ENCODE measurements at regions not wholly inside any gene's neighbourhood (a gene's known extent, or its start where the extent isn't known, plus 50 kb on each side); places are given as distances from the start of the nearest gene placed in this dataset.

GRCh38 chr12:91364471-91365184, 182.0 kb upstream of the DCN start:
- DNase-seq = no peak
- Mint-ChIP-seq H3K36me3 (ENCODE audit: insufficient read depth) (no peaks in the 10 kb centered on the region), H3K9me3 (no peaks in the 10 kb centered on the region), H3K27me3 (peaks cover 2 to 30% of the 10 kb centered on the region in 2 donors), H3K4me3 (no peak overlapping the region), H3K27ac (no peak overlapping the region), H3K4me1 (ENCODE audit: low read depth in 2 of 2) (peaks cover 0 to 1% of the 10 kb centered on the region in 2 donors)
- no peak for ATAC-seq (replicated peaks)

- no peaks in the 10 kb centered on the region for H3K36me3 Mint-ChIP-seq (ENCODE audit: insufficient read depth)
- H3K9me3 Mint-ChIP-seq = no peaks in the 10 kb centered on the region
- no peak overlapping the region for H3K4me3 Mint-ChIP-seq
- DNase-seq (no peak), ATAC-seq (replicated peaks) (peak; percentile 43)
- peaks cover 7 to 23% of the 10 kb centered on the region in 2 donors for H3K27me3 Mint-ChIP-seq
- no peak overlapping the region for H3K27ac Mint-ChIP-seq
- H3K4me1 Mint-ChIP-seq (ENCODE audit: low read depth in 2 of 2) = no peaks in the 10 kb centered on the region
Observed at GRCh38 chr12:91361864-91362263, 179.2 kb upstream of the DCN start.

- Mint-ChIP-seq H3K4me1 (ENCODE audit: low read depth in 2 of 2) (no peaks in the 10 kb centered on the region), H3K27me3 (peaks cover 27 to 37% of the 10 kb centered on the region in 2 donors), H3K4me3 (no peak overlapping the region), H3K36me3 (ENCODE audit: insufficient read depth) (no peaks in the 10 kb centered on the region), H3K27ac (no peak overlapping the region), H3K9me3 (no peaks in the 10 kb centered on the region)
- ATAC-seq (replicated peaks) (no peak), DNase-seq (no peak)
Observed at GRCh38 chr12:91357381-91357780, 174.8 kb upstream of the DCN start.

- no peak overlapping the region for H3K4me3 Mint-ChIP-seq
- H3K36me3 Mint-ChIP-seq (ENCODE audit: insufficient read depth) = no peaks in the 10 kb centered on the region
- H3K4me1 Mint-ChIP-seq (ENCODE audit: low read depth in 2 of 2) = no peaks in the 10 kb centered on the region
- H3K27ac Mint-ChIP-seq = no peak overlapping the region
- DNase-seq (no peak), ATAC-seq (replicated peaks) (no peak)
- H3K9me3 Mint-ChIP-seq = no peaks in the 10 kb centered on the region
- peaks cover 33 to 43% of the 10 kb centered on the region in 2 donors for H3K27me3 Mint-ChIP-seq
Observed at GRCh38 chr12:91356405-91356804, 173.8 kb upstream of the DCN start.

- no peaks in the 10 kb centered on the region for H3K9me3 Mint-ChIP-seq
- DNase-seq = peak; percentile 5 to 38 (median 28)
Observed at GRCh38 chr12:91355150-91356006, 172.8 kb upstream of the DCN start.

GRCh38 chr12:91353266-91353665, 170.6 kb upstream of the DCN start:
- no peaks in the 10 kb centered on the region for H3K4me1 Mint-ChIP-seq (ENCODE audit: low read depth in 2 of 2)
- H3K27me3 Mint-ChIP-seq = peaks cover 38 to 51% of the 10 kb centered on the region in 2 donors
- no peak for ATAC-seq (replicated peaks)
- no peak overlapping the region for H3K27ac Mint-ChIP-seq
- H3K9me3 Mint-ChIP-seq = no peaks in the 10 kb centered on the region
- H3K36me3 Mint-ChIP-seq (ENCODE audit: insufficient read depth) = no peaks in the 10 kb centered on the region
- H3K4me3 Mint-ChIP-seq = no peak overlapping the region
- DNase-seq = no peak

More at GRCh38 chr12:91355150-91356006, 172.8 kb upstream of the DCN start:
- no peak overlapping the region for H3K27ac Mint-ChIP-seq
- H3K36me3 Mint-ChIP-seq (ENCODE audit: insufficient read depth) = no peaks in the 10 kb centered on the region
- ATAC-seq (replicated peaks) = peak; percentile 85
- no peaks in the 10 kb centered on the region for H3K4me1 Mint-ChIP-seq (ENCODE audit: low read depth in 2 of 2)
- peaks cover 33 to 40% of the 10 kb centered on the region in 2 donors for H3K27me3 Mint-ChIP-seq
- H3K4me3 Mint-ChIP-seq = no peak overlapping the region

- Mint-ChIP-seq H3K4me3 (no peak overlapping the region), H3K9me3 (no peaks in the 10 kb centered on the region), H3K27me3 (peaks cover 31 to 38% of the 10 kb centered on the region in 2 donors), H3K27ac (no peak overlapping the region), H3K36me3 (ENCODE audit: insufficient read depth) (no peaks in the 10 kb centered on the region), H3K4me1 (ENCODE audit: low read depth in 2 of 2) (no peaks in the 10 kb centered on the region)
- no peak for DNase-seq
- no peak for ATAC-seq (replicated peaks)
Observed at GRCh38 chr12:91349476-91349875, 166.9 kb upstream of the DCN start.

GRCh38 chr12:91347481-91348214, 165.0 kb upstream of the DCN start:
- no peak for DNase-seq
- no peak overlapping the region for H3K4me3 Mint-ChIP-seq
- H3K4me1 Mint-ChIP-seq (ENCODE audit: low read depth in 2 of 2) = no peaks in the 10 kb centered on the region
- peaks cover 31 to 36% of the 10 kb centered on the region in 2 donors for H3K27me3 Mint-ChIP-seq
- no peaks in the 10 kb centered on the region for H3K9me3 Mint-ChIP-seq
- no peaks in the 10 kb centered on the region for H3K36me3 Mint-ChIP-seq (ENCODE audit: insufficient read depth)
- no peak for ATAC-seq (replicated peaks)
- no peak overlapping the region for H3K27ac Mint-ChIP-seq

- Mint-ChIP-seq H3K4me3 (no peak overlapping the region), H3K9me3 (no peaks in the 10 kb centered on the region), H3K27ac (no peak overlapping the region), H3K4me1 (ENCODE audit: low read depth in 2 of 2) (no peaks in the 10 kb centered on the region), H3K36me3 (ENCODE audit: insufficient read depth) (no peaks in the 10 kb centered on the region), H3K27me3 (peaks cover 28 to 34% of the 10 kb centered on the region in 2 donors)
- DNase-seq (no peak), ATAC-seq (replicated peaks) (no peak)
Observed at GRCh38 chr12:91346827-91347226, 164.2 kb upstream of the DCN start.

- Mint-ChIP-seq H3K9me3 (no peaks in the 10 kb centered on the region), H3K36me3 (ENCODE audit: insufficient read depth) (no peaks in the 10 kb centered on the region)
Observed at GRCh38 chr12:91344408-91344807, 161.8 kb upstream of the DCN start.

GRCh38 chr12:91343010-91343409, 160.4 kb upstream of the DCN start:
- Mint-ChIP-seq H3K9me3 (no peaks in the 10 kb centered on the region), H3K4me1 (ENCODE audit: low read depth in 2 of 2) (no peaks in the 10 kb centered on the region), H3K27ac (no peak overlapping the region), H3K4me3 (no peak overlapping the region), H3K36me3 (ENCODE audit: insufficient read depth) (no peaks in the 10 kb centered on the region), H3K27me3 (peaks cover 23 to 44% of the 10 kb centered on the region in 2 donors)
- ATAC-seq (replicated peaks) (no peak), DNase-seq (no peak)

More at GRCh38 chr12:91344408-91344807, 161.8 kb upstream of the DCN start:
- Mint-ChIP-seq H3K27ac (no peak overlapping the region), H3K4me3 (no peak overlapping the region), H3K4me1 (ENCODE audit: low read depth in 2 of 2) (no peaks in the 10 kb centered on the region), H3K27me3 (peaks cover 27 to 47% of the 10 kb centered on the region in 2 donors)
- DNase-seq = no peak
- no peak for ATAC-seq (replicated peaks)

- ATAC-seq (replicated peaks) (no peak), DNase-seq (no peak)
- no peak overlapping the region for H3K27ac Mint-ChIP-seq
- no peaks in the 10 kb centered on the region for H3K9me3 Mint-ChIP-seq
- no peaks in the 10 kb centered on the region for H3K4me1 Mint-ChIP-seq (ENCODE audit: low read depth in 2 of 2)
- no peak overlapping the region for H3K4me3 Mint-ChIP-seq
- peaks cover 25 to 27% of the 10 kb centered on the region in 2 donors for H3K27me3 Mint-ChIP-seq
- H3K36me3 Mint-ChIP-seq (ENCODE audit: insufficient read depth) = no peaks in the 10 kb centered on the region
Observed at GRCh38 chr12:91339106-91339505, 156.5 kb upstream of the DCN start.

- no peak for ATAC-seq (replicated peaks)
- no peak overlapping the region for H3K4me3 Mint-ChIP-seq
- DNase-seq = no peak
Observed at GRCh38 chr12:91335699-91336098, 153.1 kb upstream of the DCN start.

More at GRCh38 chr12:91335699-91336098, 153.1 kb upstream of the DCN start:
- Mint-ChIP-seq H3K27ac (no peak overlapping the region), H3K4me1 (ENCODE audit: low read depth in 2 of 2) (no peaks in the 10 kb centered on the region), H3K9me3 (no peaks in the 10 kb centered on the region), H3K27me3 (peaks cover 16 to 33% of the 10 kb centered on the region in 2 donors), H3K36me3 (ENCODE audit: insufficient read depth) (no peaks in the 10 kb centered on the region)
